Nephron progenitor cell (in vitro differentiated cells): ENCODE measurements at regions not wholly inside any gene's neighbourhood (a gene's known extent, or its start where the extent isn't known, plus 50 kb on each side); places are given as distances from the start of the nearest gene placed in this dataset.

Source experiments
- DNase-seq: peaks from one replicate; pipeline ENCODE4 v3.0.0; 2021
- H3K27ac Mint-ChIP-seq: 2 replicates; pipeline ENCODE4 v1.8.0; 2021; ENCODE audit warnings: mild to moderate bottlenecking, moderate library complexity, mixed read lengths
- H3K27me3 Mint-ChIP-seq: 2 replicates; pipeline ENCODE4 v1.8.0; 2021; ENCODE audit warnings: mild to moderate bottlenecking, low read depth, mixed read lengths; ENCODE audit not compliant: poor library complexity
- H3K36me3 Mint-ChIP-seq: 2 replicates; pipeline ENCODE4 v1.8.0; 2021; ENCODE audit warnings: low read depth, mixed read lengths
- H3K4me1 Mint-ChIP-seq: 2 replicates; pipeline ENCODE4 v1.8.0; 2021; ENCODE audit warnings: mixed read lengths
- H3K4me3 Mint-ChIP-seq: 2 replicates; pipeline ENCODE4 v1.8.0; 2021; ENCODE audit warnings: mild to moderate bottlenecking, moderate library complexity, mixed read lengths
- H3K9me3 Mint-ChIP-seq: 2 replicates; pipeline ENCODE4 v1.8.0; 2021; ENCODE audit warnings: mild to moderate bottlenecking, moderate library complexity, mixed read lengths
- CTCF ChIP-seq: fragments of 200-600 bp; sonication (generic); IDR thresholded peaks from 2 replicates; pipeline ENCODE4 v1.5.0; 2021; ENCODE audit warnings: antibody characterized with exemption

- Mint-ChIP-seq H3K27ac (no peak overlapping the region), H3K9me3 (no peaks in the 10 kb centered on the region), H3K27me3 (peaks cover 3% of the 10 kb centered on the region), H3K36me3 (no peaks in the 10 kb centered on the region), H3K4me3 (no peak overlapping the region), H3K4me1 (peaks cover 17% of the 10 kb centered on the region)
- TF ChIP-seq CTCF: no peak
- DNase-seq: no peak
Measured at GRCh38 chr4:23070848-23071570, 378.3 kb downstream of the GBA3 start.

DNA sequence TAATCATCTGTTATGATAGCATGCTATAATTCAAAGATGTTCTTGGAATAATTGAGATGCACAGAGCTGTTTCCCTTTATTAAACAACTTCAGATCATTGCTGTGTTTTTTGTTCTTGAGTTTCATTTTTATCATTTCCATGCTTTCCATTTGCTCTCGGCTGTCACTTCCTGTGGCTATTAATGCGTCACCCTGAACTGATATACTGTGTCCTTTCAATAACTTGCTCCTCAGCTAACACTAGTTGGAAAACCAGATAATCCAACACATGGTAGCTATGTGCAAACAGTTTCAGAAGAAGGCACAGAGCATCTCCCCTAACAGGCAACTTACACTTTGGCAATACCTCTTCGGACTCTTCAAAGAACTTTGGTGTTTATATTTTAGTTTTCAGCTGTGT lies 376.0 kb downstream of the GBA3 start:
- peaks cover 17% of the 10 kb centered on the region for H3K4me1 Mint-ChIP-seq

GRCh38 chr4:23068287-23068686 lies 375.6 kb downstream of the GBA3 start:
- Mint-ChIP-seq H3K9me3 (no peaks in the 10 kb centered on the region), H3K27ac (no peak overlapping the region), H3K4me3 (no peak overlapping the region), H3K36me3 (no peaks in the 10 kb centered on the region), H3K27me3 (peaks cover 3% of the 10 kb centered on the region), H3K4me1 (peaks cover 17% of the 10 kb centered on the region)
- TF ChIP-seq CTCF: no peak
- DNase-seq: no peak

More for the DNA sequence above, 376.0 kb downstream of the GBA3 start:
- TF ChIP-seq CTCF: no peak
- Mint-ChIP-seq H3K36me3 (no peaks in the 10 kb centered on the region), H3K27me3 (peaks cover 3% of the 10 kb centered on the region), H3K9me3 (no peaks in the 10 kb centered on the region), H3K27ac (no peak overlapping the region), H3K4me3 (no peak overlapping the region)
- DNase-seq: no peak

DNA sequence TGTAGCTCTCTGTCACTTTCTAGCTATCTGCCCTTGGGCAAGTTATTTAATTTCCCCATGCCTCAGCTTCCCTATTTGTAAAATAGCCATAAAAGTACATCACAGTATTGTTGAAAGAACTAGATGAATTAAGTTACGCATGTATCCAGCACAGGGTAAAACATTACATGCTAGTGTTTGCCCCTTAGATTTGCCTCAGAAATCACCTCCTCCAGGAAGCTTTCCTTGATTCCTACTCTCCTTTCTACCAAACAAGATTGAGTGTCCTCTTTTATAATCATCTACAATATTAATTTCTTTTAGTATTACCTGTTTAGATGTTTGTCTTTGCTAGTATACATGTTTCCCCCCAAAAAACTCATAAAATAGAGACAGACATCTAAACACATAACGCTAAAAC lies 369.5 kb downstream of the GBA3 start:
- Mint-ChIP-seq H3K4me1 (no peaks in the 10 kb centered on the region), H3K27me3 (no peaks in the 10 kb centered on the region), H3K36me3 (no peaks in the 10 kb centered on the region), H3K4me3 (no peak overlapping the region), H3K9me3 (no peaks in the 10 kb centered on the region), H3K27ac (no peak overlapping the region)
- no peak for DNase-seq
- TF ChIP-seq CTCF: no peak

DNA sequence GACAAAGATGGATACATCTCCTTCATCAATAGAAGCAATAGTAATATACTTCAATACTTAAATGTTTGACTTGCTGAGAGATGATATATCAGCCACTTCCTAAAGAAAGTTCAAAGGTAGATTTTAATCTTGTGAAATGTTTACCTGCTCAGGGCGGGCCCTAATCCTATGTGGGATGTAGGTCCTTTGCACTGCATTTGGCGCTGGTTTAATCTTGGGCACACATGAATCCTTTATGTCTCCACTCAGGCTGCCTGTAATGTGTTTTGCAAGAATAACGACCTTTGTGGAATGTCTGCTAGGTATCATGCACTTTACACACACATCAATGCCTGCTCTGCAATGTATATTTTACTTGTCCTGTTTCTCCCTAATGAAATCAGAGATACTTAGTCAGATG lies 368.7 kb downstream of the GBA3 start:
- no peaks in the 10 kb centered on the region for H3K27me3 Mint-ChIP-seq

More for the DNA sequence above, 368.7 kb downstream of the GBA3 start:
- Mint-ChIP-seq H3K36me3 (no peaks in the 10 kb centered on the region), H3K4me1 (no peaks in the 10 kb centered on the region), H3K9me3 (no peaks in the 10 kb centered on the region), H3K4me3 (no peak overlapping the region), H3K27ac (no peak overlapping the region)
- TF ChIP-seq CTCF: no peak
- DNase-seq: no peak
